ENCODE measurements at regions not wholly inside any gene's neighbourhood (a gene's known extent, or its start where the extent isn't known, plus 50 kb on each side); places are given as distances from the start of the nearest gene placed in this dataset.
"Not testable (repeated sequence)": the region's sequence is repeated elsewhere in the genome, so short reads cannot be mapped to it uniquely, and the experiment has no call there.

- DNase-seq = no peak
Measured at GRCh38 chr3:35849496-35849895, 210.2 kb downstream of the ARPP21 start.

- no peak for DNase-seq
Measured at GRCh38 chr3:35849963-35850362, 210.6 kb downstream of the ARPP21 start.

GRCh38 chr3:35857004-35857403 lies 217.7 kb downstream of the ARPP21 start:
- no peak for DNase-seq

- DNase-seq = no peak
Measured at GRCh38 chr3:35862057-35862456, 222.7 kb downstream of the ARPP21 start.

- no peak for DNase-seq
Measured at GRCh38 chr3:35864871-35865270, 225.5 kb downstream of the ARPP21 start.

GRCh38 chr3:35867791-35868190 lies 228.5 kb downstream of the ARPP21 start:
- no peak for DNase-seq

- DNase-seq = no peak
Measured at GRCh38 chr3:35871009-35871408, 231.7 kb downstream of the ARPP21 start.

- DNase-seq = no peak
Measured at GRCh38 chr3:35883929-35884328, 244.6 kb downstream of the ARPP21 start.

GRCh38 chr3:35894735-35895134 lies 255.4 kb downstream of the ARPP21 start:
- DNase-seq = no peak

GRCh38 chr3:35899245-35899644 lies 259.9 kb downstream of the ARPP21 start:
- DNase-seq = no peak

- no peak for DNase-seq
Measured at GRCh38 chr3:35900079-35900478, 260.8 kb downstream of the ARPP21 start.

- peak; percentile 15 for DNase-seq
Measured at GRCh38 chr3:35908366-35909232, 269.3 kb downstream of the ARPP21 start.

GRCh38 chr3:35919160-35919559 lies 279.8 kb downstream of the ARPP21 start:
- no peak for DNase-seq

GRCh38 chr3:35921718-35922117 lies 282.4 kb downstream of the ARPP21 start:
- DNase-seq = no peak

GRCh38 chr3:35924070-35924469 lies 284.7 kb downstream of the ARPP21 start:
- DNase-seq = not testable (repeated sequence)

GRCh38 chr3:35927441-35927840 lies 288.1 kb downstream of the ARPP21 start:
- DNase-seq = no peak

- DNase-seq = no peak
Measured at GRCh38 chr3:35929158-35929557, 289.8 kb downstream of the ARPP21 start.

GRCh38 chr3:35931867-35932266 lies 292.5 kb downstream of the ARPP21 start:
- no peak for DNase-seq

GRCh38 chr3:35932995-35933394 lies 293.7 kb downstream of the ARPP21 start:
- no peak for DNase-seq

GRCh38 chr3:35936571-35936970 lies 297.2 kb downstream of the ARPP21 start:
- DNase-seq = no peak

- DNase-seq = no peak
Measured at GRCh38 chr3:35944926-35945710, 305.8 kb downstream of the ARPP21 start.

- DNase-seq = no peak
Measured at GRCh38 chr3:35946121-35946853, 307.0 kb downstream of the ARPP21 start.

- DNase-seq = no peak
Measured at GRCh38 chr3:35946854-35947515, 307.7 kb downstream of the ARPP21 start.

Measured in CD4-positive, alpha-beta T cell treated with Interleukin-4 for 4 hours (primary cell).